ENCODE measurements at regions not wholly inside any gene's neighbourhood (a gene's known extent, or its start where the extent isn't known, plus 50 kb on each side); places are given as distances from the start of the nearest gene placed in this dataset.

GRCh38 chr7:17622451-17622850 lies 317.8 kb downstream of the SNX13 start:
- TF ChIP-seq POLR2AphosphoS5 (IDR thresholded peaks at IDR 0.05; ENCODE audit: insufficient read depth in 1 of 2, low read depth in 1 of 2) (no peak), CTCF (IDR thresholded peaks at IDR 0.05) (no peak)

Measured in vagina (tissue), 2 donors.